GM12878 (cell line): ENCODE measurements at regions not wholly inside any gene's neighbourhood (a gene's known extent, or its start where the extent isn't known, plus 50 kb on each side); places are given as distances from the start of the nearest gene placed in this dataset.

ENCODE experiments used
- ATAC-seq: fragments of 200-7000 bp; cut with Tn5 transposase; 3 replicates; pipeline ENCODE4 v1.9.1; 2020; ENCODE audit warnings: mild to moderate bottlenecking, moderate library complexity
- BruUV-seq: library from RNA; stranded (reverse); fragments of 400-500 nt; replicated peaks from 2 replicates; lab custom pipeline; 2021; lab: Mats Ljungman, UMichigan
- CTCF ChIA-PET: fragments of 300-600 bp; sonication (Branson Sonifier 250); formaldehyde crosslinking; extraction: SDS; loops from one replicate; lab custom pipeline; 2021; ENCODE audit warnings: inconsistent platforms; lab: Yijun Ruan, JAX
- POLR2A ChIA-PET: fragments of 350-600 bp; formaldehyde crosslinking; extraction: SDS; loops from one replicate; lab custom pipeline; 2021; ENCODE audit warnings: inconsistent platforms; lab: Charles Lee
- RAD21 ChIA-PET: fragments of 300-600 bp; sonication (Branson Sonifier 250); formaldehyde crosslinking; loops from one replicate; lab custom pipeline; 2023; ENCODE audit warnings: antibody characterized with exemption; ENCODE audit not compliant: unreplicated experiment; lab: Charles Lee
- SMC1A ChIA-PET: fragments of 300-600 bp; sonication (Branson Sonifier 250); formaldehyde crosslinking; loops from one replicate; lab custom pipeline; 2023; ENCODE audit not compliant: unreplicated experiment, uncharacterized antibody; lab: Charles Lee
- DNase-seq: peaks from one replicate; pipeline ENCODE4 v3.0.0-alpha.2; 2011; ENCODE audit warnings: low read depth, low spot score
- FAIRE-seq: peaks from 3 replicates; lab custom pipeline; 2011; peaks lifted over from hg19 to GRCh38; lab: Jason Lieb, UNC
- H2AFZ ChIP-seq: 2 replicates; pipeline ENCODE4 v1.6.0; 2011; ENCODE audit warnings: low read depth, low read length, control low read depth; ENCODE audit not compliant: control insufficient read depth
- H3K27ac ChIP-seq: 2 replicates; pipeline ENCODE4 v1.5.1; 2011; ENCODE audit warnings: control low read depth; ENCODE audit not compliant: control insufficient read depth, insufficient read depth
- H3K27me3 ChIP-seq, 2 experiments: replicated peaks in 1 of 2; 2 replicates each; pipeline versions ENCODE4 v1.6.0 to v1.6.1; 2011; ENCODE audit warnings: low read length in 1 of 2; ENCODE audit not compliant: control insufficient read depth in 2 of 2, insufficient read depth in 2 of 2
- H3K36me3 ChIP-seq, 2 experiments: 2 replicates each; pipeline ENCODE4 v1.5.1; 2011; ENCODE audit warnings: low read length in 1 of 2; ENCODE audit not compliant: control insufficient read depth in 2 of 2, insufficient read depth in 2 of 2
- H3K4me1 ChIP-seq: 2 replicates; pipeline ENCODE4 v1.6.1; 2011; ENCODE audit warnings: mild to moderate bottlenecking, low read length, moderate library complexity, mixed read lengths; ENCODE audit not compliant: control insufficient read depth, insufficient read depth
- H3K4me2 ChIP-seq: 2 replicates; pipeline ENCODE4 v1.6.0; 2011; ENCODE audit warnings: control low read depth; ENCODE audit not compliant: control insufficient read depth, insufficient read depth
- H3K4me3 ChIP-seq: fragments of 200-600 bp; sonication (generic); 2 replicates; pipeline ENCODE4 v1.5.1; 2016
- H3K79me2 ChIP-seq: 2 replicates; pipeline ENCODE4 v1.6.0; 2011; ENCODE audit warnings: low read length; ENCODE audit not compliant: control insufficient read depth, insufficient read depth
- H3K9ac ChIP-seq: 2 replicates; pipeline ENCODE4 v1.8.0; 2011; ENCODE audit warnings: low read length, control low read depth, mixed read lengths; ENCODE audit not compliant: control insufficient read depth, insufficient read depth
- H3K9me3 ChIP-seq: replicated peaks from 3 replicates; pipeline ENCODE4 v1.5.1; 2011; ENCODE audit warnings: mild to moderate bottlenecking, low read length; ENCODE audit not compliant: control insufficient read depth, insufficient read depth
- H4K20me1 ChIP-seq: 2 replicates; pipeline ENCODE4 v1.6.0; 2011; ENCODE audit not compliant: control insufficient read depth, insufficient read depth
- BHLHE40 ChIP-seq, 2 experiments: fragments of 450-650 bp in 1 of 2; IDR thresholded peaks; 2 replicates each; pipeline ENCODE4 v1.6.1; 2011 to 2017; ENCODE audit warnings: low read depth in 2 of 2, borderline replicate concordance in 1 of 2, improper control_type of control experiment in 1 of 2, low read length in 1 of 2, mild to moderate bottlenecking in 1 of 2
- HDAC6 ChIP-seq: fragments of 200-600 bp; sonication (generic); IDR thresholded peaks from one replicate; pipeline ENCODE4 v1.8.0; 2017; ENCODE audit warnings: antibody characterized with exemption; ENCODE audit not compliant: unreplicated experiment
- HDGF ChIP-seq: fragments of 450-650 bp; IDR thresholded peaks from 2 replicates; pipeline ENCODE4 v1.6.1; 2016; ENCODE audit warnings: antibody characterized with exemption
- IRF4 ChIP-seq: IDR thresholded peaks from 2 replicates; pipeline ENCODE4 v1.6.1; 2011; ENCODE audit warnings: low read depth, low read length
- NR2F1 ChIP-seq: fragments of 450-650 bp; conservative IDR thresholded peaks from 2 replicates; pipeline ENCODE4 v1.6.1; 2017; ENCODE audit warnings: mild to moderate bottlenecking
- POLR2A ChIP-seq: IDR thresholded peaks from 2 replicates; pipeline ENCODE4 v1.6.1; 2011; ENCODE audit warnings: low read depth, mild to moderate bottlenecking, low read length
- RELA ChIP-seq: fragments of 450-650 bp; IDR thresholded peaks from 2 replicates; pipeline ENCODE4 v1.8.0; 2014; ENCODE audit warnings: borderline replicate concordance; ENCODE audit not compliant: partially characterized antibody
- SPI1 ChIP-seq: IDR thresholded peaks from 2 replicates; pipeline ENCODE4 v1.6.1; 2011; ENCODE audit warnings: low read depth, mild to moderate bottlenecking, low read length, moderate library complexity, borderline replicate concordance; ENCODE audit not compliant: insufficient read depth
- SUZ12 ChIP-seq: fragments of 200-600 bp; sonication (generic); IDR thresholded peaks from one replicate; pipeline ENCODE4 v1.6.1; 2018; ENCODE audit warnings: antibody characterized with exemption, mild to moderate bottlenecking; ENCODE audit not compliant: unreplicated experiment
- WGBS: methylation state at CpG from one replicate; pipeline ENCODE4 v1.1.6; 2016; ENCODE audit warnings: low lambda C conversion rate; ENCODE audit not compliant: insufficient replicate concordance, insufficient coverage; ENCODE audit errors: missing lambda C conversion rate; 5-methylcytosine and 5-hydroxymethylcytosine counted together
- in situ Hi-C: fragments of 300-500 bp; cut with MboI; formaldehyde crosslinking; loops from 9 replicates; pipeline ENCODE4 v1.14.3; 2018; ENCODE audit warnings: mixed read lengths
- intact Hi-C: fragments of 100-400 bp; cut with micrococcal nuclease; formaldehyde crosslinking; loops from one replicate; pipeline ENCODE4 v1.14.2; 2022; ENCODE audit not compliant: unreplicated experiment
- TF ChIP-seq, protein P1 (sequence below): fragments of 150-350 bp; IDR thresholded peaks from 2 replicates; pipeline ENCODE4 v1.6.1; 2016; ENCODE audit warnings: low read depth, low read length
- TF ChIP-seq, protein P2 (sequence below): fragments of 450-650 bp; conservative IDR thresholded peaks from 2 replicates; pipeline ENCODE4 v1.6.1; 2017; ENCODE audit warnings: mild to moderate bottlenecking, moderate library complexity
- TF ChIP-seq, protein P3 (sequence below): fragments of 450-650 bp; IDR thresholded peaks from 2 replicates; pipeline ENCODE4 v1.6.1; 2017; ENCODE audit warnings: mild to moderate bottlenecking, low read depth, inconsistent platforms; ENCODE audit not compliant: poor library complexity, severe bottlenecking
- TF ChIP-seq, protein P4 (sequence below): fragments of 450-650 bp; IDR thresholded peaks from 2 replicates; pipeline ENCODE4 v1.6.1; 2017; ENCODE audit warnings: mild to moderate bottlenecking, moderate library complexity

DNA sequence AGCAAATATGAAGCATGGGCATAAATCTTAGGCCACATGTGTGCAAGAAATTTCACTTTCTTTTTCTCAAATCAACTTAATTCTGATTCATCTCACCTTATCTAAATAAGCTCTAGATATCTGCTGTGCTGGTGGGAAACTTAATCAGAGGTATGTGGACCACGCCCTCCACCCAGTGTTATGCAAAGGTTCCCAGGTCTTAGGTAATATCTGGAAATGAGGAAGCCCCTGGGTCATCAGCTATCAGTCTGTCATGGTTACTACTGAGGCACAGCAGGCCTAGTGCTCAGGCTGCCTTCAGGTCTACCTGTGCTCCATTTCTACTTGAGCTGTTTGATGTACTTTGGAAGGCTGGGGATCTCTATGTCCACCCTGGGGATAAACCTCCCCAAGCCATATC, 134.4 kb upstream of the KCNH8 start:
- in situ Hi-C loops: no loop called here
- Histone ChIP-seq H3K9me3 (no peaks in the 10 kb centered on the region), H3K9ac (no peak overlapping the region), H3K4me3 (no peak overlapping the region), H3K79me2 (no peaks in the 10 kb centered on the region), H3K4me1 (no peaks in the 10 kb centered on the region), H2AFZ (no peak overlapping the region), H4K20me1 (no peaks in the 10 kb centered on the region), H3K27ac (no peak overlapping the region), H3K4me2 (no peak overlapping the region), H3K27me3 (no peaks in the 10 kb centered on the region), H3K36me3 (no peaks in the 10 kb centered on the region)
- RAD21 ChIA-PET: no interaction called here
- 0% methylated on average over 1 of the region's 1 CpG for WGBS
- DNase-seq: no peak
- no peak for FAIRE-seq
- CTCF ChIA-PET: no interaction called here
- POLR2A ChIA-PET: no interaction called here
- intact Hi-C loops: no loop called here
- BruUV-seq: no TSS peak
- SMC1A ChIA-PET: no interaction called here
- no peak for ATAC-seq
- no peak for TF ChIP-seq IRF4
- TF ChIP-seq HDGF: no peak
- TF ChIP-seq POLR2A: no peak
- no peak for TF ChIP-seq BHLHE40 (IDR thresholded peaks at IDR 0.05; ENCODE audit: borderline replicate concordance in 1 of 2, low read depth in 2 of 2, low read length in 1 of 2)
- no peak for TF ChIP-seq HDAC6
- no peak for TF ChIP-seq NR2F1
- TF ChIP-seq, protein P1, sequence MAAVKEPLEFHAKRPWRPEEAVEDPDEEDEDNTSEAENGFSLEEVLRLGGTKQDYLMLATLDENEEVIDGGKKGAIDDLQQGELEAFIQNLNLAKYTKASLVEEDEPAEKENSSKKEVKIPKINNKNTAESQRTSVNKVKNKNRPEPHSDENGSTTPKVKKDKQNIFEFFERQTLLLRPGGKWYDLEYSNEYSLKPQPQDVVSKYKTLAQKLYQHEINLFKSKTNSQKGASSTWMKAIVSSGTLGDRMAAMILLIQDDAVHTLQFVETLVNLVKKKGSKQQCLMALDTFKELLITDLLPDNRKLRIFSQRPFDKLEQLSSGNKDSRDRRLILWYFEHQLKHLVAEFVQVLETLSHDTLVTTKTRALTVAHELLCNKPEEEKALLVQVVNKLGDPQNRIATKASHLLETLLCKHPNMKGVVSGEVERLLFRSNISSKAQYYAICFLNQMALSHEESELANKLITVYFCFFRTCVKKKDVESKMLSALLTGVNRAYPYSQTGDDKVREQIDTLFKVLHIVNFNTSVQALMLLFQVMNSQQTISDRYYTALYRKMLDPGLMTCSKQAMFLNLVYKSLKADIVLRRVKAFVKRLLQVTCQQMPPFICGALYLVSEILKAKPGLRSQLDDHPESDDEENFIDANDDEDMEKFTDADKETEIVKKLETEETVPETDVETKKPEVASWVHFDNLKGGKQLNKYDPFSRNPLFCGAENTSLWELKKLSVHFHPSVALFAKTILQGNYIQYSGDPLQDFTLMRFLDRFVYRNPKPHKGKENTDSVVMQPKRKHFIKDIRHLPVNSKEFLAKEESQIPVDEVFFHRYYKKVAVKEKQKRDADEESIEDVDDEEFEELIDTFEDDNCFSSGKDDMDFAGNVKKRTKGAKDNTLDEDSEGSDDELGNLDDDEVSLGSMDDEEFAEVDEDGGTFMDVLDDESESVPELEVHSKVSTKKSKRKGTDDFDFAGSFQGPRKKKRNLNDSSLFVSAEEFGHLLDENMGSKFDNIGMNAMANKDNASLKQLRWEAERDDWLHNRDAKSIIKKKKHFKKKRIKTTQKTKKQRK: no peak
- TF ChIP-seq, protein P2, sequence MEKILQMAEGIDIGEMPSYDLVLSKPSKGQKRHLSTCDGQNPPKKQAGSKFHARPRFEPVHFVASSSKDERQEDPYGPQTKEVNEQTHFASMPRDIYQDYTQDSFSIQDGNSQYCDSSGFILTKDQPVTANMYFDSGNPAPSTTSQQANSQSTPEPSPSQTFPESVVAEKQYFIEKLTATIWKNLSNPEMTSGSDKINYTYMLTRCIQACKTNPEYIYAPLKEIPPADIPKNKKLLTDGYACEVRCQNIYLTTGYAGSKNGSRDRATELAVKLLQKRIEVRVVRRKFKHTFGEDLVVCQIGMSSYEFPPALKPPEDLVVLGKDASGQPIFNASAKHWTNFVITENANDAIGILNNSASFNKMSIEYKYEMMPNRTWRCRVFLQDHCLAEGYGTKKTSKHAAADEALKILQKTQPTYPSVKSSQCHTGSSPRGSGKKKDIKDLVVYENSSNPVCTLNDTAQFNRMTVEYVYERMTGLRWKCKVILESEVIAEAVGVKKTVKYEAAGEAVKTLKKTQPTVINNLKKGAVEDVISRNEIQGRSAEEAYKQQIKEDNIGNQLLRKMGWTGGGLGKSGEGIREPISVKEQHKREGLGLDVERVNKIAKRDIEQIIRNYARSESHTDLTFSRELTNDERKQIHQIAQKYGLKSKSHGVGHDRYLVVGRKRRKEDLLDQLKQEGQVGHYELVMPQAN: no peak
- no peak for TF ChIP-seq SPI1
- TF ChIP-seq, protein P3, sequence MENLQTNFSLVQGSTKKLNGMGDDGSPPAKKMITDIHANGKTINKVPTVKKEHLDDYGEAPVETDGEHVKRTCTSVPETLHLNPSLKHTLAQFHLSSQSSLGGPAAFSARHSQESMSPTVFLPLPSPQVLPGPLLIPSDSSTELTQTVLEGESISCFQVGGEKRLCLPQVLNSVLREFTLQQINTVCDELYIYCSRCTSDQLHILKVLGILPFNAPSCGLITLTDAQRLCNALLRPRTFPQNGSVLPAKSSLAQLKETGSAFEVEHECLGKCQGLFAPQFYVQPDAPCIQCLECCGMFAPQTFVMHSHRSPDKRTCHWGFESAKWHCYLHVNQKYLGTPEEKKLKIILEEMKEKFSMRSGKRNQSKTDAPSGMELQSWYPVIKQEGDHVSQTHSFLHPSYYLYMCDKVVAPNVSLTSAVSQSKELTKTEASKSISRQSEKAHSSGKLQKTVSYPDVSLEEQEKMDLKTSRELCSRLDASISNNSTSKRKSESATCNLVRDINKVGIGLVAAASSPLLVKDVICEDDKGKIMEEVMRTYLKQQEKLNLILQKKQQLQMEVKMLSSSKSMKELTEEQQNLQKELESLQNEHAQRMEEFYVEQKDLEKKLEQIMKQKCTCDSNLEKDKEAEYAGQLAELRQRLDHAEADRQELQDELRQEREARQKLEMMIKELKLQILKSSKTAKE: no peak
- TF ChIP-seq, protein P4, sequence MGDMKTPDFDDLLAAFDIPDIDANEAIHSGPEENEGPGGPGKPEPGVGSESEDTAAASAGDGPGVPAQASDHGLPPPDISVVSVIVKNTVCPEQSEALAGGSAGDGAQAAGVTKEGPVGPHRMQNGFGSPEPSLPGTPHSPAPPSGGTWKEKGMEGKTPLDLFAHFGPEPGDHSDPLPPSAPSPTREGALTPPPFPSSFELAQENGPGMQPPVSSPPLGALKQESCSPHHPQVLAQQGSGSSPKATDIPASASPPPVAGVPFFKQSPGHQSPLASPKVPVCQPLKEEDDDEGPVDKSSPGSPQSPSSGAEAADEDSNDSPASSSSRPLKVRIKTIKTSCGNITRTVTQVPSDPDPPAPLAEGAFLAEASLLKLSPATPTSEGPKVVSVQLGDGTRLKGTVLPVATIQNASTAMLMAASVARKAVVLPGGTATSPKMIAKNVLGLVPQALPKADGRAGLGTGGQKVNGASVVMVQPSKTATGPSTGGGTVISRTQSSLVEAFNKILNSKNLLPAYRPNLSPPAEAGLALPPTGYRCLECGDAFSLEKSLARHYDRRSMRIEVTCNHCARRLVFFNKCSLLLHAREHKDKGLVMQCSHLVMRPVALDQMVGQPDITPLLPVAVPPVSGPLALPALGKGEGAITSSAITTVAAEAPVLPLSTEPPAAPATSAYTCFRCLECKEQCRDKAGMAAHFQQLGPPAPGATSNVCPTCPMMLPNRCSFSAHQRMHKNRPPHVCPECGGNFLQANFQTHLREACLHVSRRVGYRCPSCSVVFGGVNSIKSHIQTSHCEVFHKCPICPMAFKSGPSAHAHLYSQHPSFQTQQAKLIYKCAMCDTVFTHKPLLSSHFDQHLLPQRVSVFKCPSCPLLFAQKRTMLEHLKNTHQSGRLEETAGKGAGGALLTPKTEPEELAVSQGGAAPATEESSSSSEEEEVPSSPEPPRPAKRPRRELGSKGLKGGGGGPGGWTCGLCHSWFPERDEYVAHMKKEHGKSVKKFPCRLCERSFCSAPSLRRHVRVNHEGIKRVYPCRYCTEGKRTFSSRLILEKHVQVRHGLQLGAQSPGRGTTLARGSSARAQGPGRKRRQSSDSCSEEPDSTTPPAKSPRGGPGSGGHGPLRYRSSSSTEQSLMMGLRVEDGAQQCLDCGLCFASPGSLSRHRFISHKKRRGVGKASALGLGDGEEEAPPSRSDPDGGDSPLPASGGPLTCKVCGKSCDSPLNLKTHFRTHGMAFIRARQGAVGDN: no peak
- TF ChIP-seq RELA: no peak
- TF ChIP-seq SUZ12: no peak
